ENCODE measurements at regions not wholly inside any gene's neighbourhood (a gene's known extent, or its start where the extent isn't known, plus 50 kb on each side); places are given as distances from the start of the nearest gene placed in this dataset.

DNA sequence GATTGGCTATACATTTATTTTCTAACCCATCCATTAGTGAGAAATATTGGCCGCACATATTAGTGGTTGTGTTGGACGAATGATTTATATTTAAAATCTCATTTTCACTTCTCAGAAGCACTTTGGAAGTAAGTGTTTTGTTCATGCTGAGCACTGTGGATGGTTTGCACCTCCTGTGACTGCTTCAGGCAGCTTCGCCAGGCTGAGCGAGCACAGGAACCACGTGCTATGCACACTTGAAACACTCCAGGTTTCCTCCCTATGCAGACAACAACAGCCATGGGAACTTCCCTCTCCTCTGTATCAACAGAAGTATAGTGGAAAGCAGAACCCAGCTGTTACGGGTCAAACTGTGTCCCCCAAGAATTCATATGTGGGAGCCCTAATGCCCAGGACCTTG is 67.3 kb upstream of the WDR11 start:
- Histone ChIP-seq H3K27me3 (replicated peaks; ENCODE audit: insufficient read depth) (no peaks in the 10 kb centered on the region), H3K27ac (no peak overlapping the region), H3K4me3 (no peak overlapping the region), H3K9me3 (no peaks in the 10 kb centered on the region), H3K36me3 (no peaks in the 10 kb centered on the region), H3K4me1 (replicated peaks) (no peaks in the 10 kb centered on the region)
- TF ChIP-seq POLR2AphosphoS5 (IDR thresholded peaks at IDR 0.05) (no peak), POLR2A (IDR thresholded peaks at IDR 0.05) (no peak)
- TF ChIP-seq, protein P1, sequence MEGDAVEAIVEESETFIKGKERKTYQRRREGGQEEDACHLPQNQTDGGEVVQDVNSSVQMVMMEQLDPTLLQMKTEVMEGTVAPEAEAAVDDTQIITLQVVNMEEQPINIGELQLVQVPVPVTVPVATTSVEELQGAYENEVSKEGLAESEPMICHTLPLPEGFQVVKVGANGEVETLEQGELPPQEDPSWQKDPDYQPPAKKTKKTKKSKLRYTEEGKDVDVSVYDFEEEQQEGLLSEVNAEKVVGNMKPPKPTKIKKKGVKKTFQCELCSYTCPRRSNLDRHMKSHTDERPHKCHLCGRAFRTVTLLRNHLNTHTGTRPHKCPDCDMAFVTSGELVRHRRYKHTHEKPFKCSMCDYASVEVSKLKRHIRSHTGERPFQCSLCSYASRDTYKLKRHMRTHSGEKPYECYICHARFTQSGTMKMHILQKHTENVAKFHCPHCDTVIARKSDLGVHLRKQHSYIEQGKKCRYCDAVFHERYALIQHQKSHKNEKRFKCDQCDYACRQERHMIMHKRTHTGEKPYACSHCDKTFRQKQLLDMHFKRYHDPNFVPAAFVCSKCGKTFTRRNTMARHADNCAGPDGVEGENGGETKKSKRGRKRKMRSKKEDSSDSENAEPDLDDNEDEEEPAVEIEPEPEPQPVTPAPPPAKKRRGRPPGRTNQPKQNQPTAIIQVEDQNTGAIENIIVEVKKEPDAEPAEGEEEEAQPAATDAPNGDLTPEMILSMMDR (IDR thresholded peaks at IDR 0.05), result no peak
- WGBS, result 64% methylated on average over 6 of the region's 6 CpGs
- no peak for DNase-seq (ENCODE audit: low spot score)
- intact Hi-C loops (cut with DNase I), result no loop called here

GRCh38 chr10:120788771-120789170 is 62.4 kb upstream of the WDR11 start:
- H3K36me3 ChIP-seq, result no peaks in the 10 kb centered on the region
- no peak overlapping the region for H3K27ac ChIP-seq
- TF ChIP-seq, protein P1 (IDR thresholded peaks at IDR 0.05), result no peak
- TF ChIP-seq POLR2A (IDR thresholded peaks at IDR 0.05) (no peak), POLR2AphosphoS5 (IDR thresholded peaks at IDR 0.05) (no peak)
- DNase-seq (ENCODE audit: low spot score), result no peak
- no peaks in the 10 kb centered on the region for H3K4me1 ChIP-seq (replicated peaks)
- H3K27me3 ChIP-seq (replicated peaks; ENCODE audit: insufficient read depth), result no peaks in the 10 kb centered on the region
- no peak overlapping the region for H3K4me3 ChIP-seq
- no peaks in the 10 kb centered on the region for H3K9me3 ChIP-seq
- intact Hi-C loops (cut with DNase I), result no loop called here
- 70% methylated on average over 5 of the region's 5 CpGs for WGBS

- intact Hi-C loops (cut with DNase I), result no loop called here
- 76% methylated on average over 5 of the region's 5 CpGs for WGBS
- DNase-seq (ENCODE audit: low spot score), result no peak
- H3K36me3 ChIP-seq, result no peaks in the 10 kb centered on the region
- no peaks in the 10 kb centered on the region for H3K9me3 ChIP-seq
- no peak overlapping the region for H3K27ac ChIP-seq
- H3K27me3 ChIP-seq (replicated peaks; ENCODE audit: insufficient read depth), result no peaks in the 10 kb centered on the region
- TF ChIP-seq, protein P1 (IDR thresholded peaks at IDR 0.05), result no peak
- TF ChIP-seq POLR2AphosphoS5 (IDR thresholded peaks at IDR 0.05), result no peak
- TF ChIP-seq POLR2A (IDR thresholded peaks at IDR 0.05), result no peak
- H3K4me3 ChIP-seq, result no peak overlapping the region
- no peaks in the 10 kb centered on the region for H3K4me1 ChIP-seq (replicated peaks)
These were observed 61.6 kb upstream of the WDR11 start for GRCh38 chr10:120789303-120790203.

DNA sequence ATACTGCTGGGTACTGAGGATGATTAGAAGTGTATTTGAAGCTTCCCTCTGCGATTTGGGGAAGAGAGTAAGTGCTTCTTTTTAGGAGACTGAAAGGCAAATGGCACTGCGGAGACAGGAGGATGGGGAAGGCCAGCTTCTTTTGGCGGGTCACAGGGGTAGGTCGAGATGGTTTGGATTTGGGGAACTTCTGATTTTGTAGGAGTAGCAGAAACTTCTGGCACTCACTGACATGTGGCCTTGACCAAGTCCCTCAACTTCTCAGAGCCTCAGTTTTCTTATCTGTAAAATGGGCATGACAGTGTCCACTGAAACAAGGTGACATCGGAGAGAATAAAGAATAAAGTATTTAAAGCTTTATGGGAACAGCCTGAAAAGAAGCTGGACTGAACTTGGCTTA is 59.8 kb upstream of the WDR11 start:
- intact Hi-C loops (cut with DNase I), result no loop called here
- TF ChIP-seq POLR2AphosphoS5 (IDR thresholded peaks at IDR 0.05) (no peak), POLR2A (IDR thresholded peaks at IDR 0.05) (no peak)
- TF ChIP-seq, protein P1 (IDR thresholded peaks at IDR 0.05), result no peak
- Histone ChIP-seq H3K4me3 (no peak overlapping the region), H3K27me3 (replicated peaks; ENCODE audit: insufficient read depth) (no peaks in the 10 kb centered on the region), H3K9me3 (no peaks in the 10 kb centered on the region), H3K4me1 (replicated peaks) (no peaks in the 10 kb centered on the region), H3K36me3 (no peaks in the 10 kb centered on the region), H3K27ac (no peak overlapping the region)
- no peak for DNase-seq (ENCODE audit: low spot score)
- 91% methylated on average over 5 of the region's 5 CpGs for WGBS

- H3K27ac ChIP-seq, result no peak overlapping the region
- WGBS, result 70% methylated on average over 2 of the region's 2 CpGs
- H3K4me3 ChIP-seq, result no peak overlapping the region
- intact Hi-C loops (cut with DNase I), result no loop called here
- no peaks in the 10 kb centered on the region for H3K4me1 ChIP-seq (replicated peaks)
- DNase-seq (ENCODE audit: low spot score), result no peak
- no peak for TF ChIP-seq POLR2A (IDR thresholded peaks at IDR 0.05)
- no peak for TF ChIP-seq POLR2AphosphoS5 (IDR thresholded peaks at IDR 0.05)
- TF ChIP-seq, protein P1 (IDR thresholded peaks at IDR 0.05), result no peak
- H3K36me3 ChIP-seq, result no peaks in the 10 kb centered on the region
- H3K27me3 ChIP-seq (replicated peaks; ENCODE audit: insufficient read depth), result no peaks in the 10 kb centered on the region
- no peaks in the 10 kb centered on the region for H3K9me3 ChIP-seq
These were observed 58.1 kb upstream of the WDR11 start for GRCh38 chr10:120793088-120793487.
